ENCODE measurements at regions not wholly inside any gene's neighbourhood (a gene's known extent, or its start where the extent isn't known, plus 50 kb on each side); places are given as distances from the start of the nearest gene placed in this dataset.
"Not testable (repeated sequence)": the region's sequence is repeated elsewhere in the genome, so short reads cannot be mapped to it uniquely, and the experiment has no call there.

GRCh38 chr1:243055091-243055490, 200.0 kb downstream of the CEP170 start:
- not testable (repeated sequence) for TF ChIP-seq CREB5 (CRISPR knock-in tag; IDR thresholded peaks at IDR 0.05); POLR2AphosphoS5 (IDR thresholded peaks at IDR 0.05; ENCODE audit: control insufficient read depth, insufficient read depth, low read depth, low read length); SP1 (CRISPR knock-in tag; IDR thresholded peaks at IDR 0.05); CHD1 (IDR thresholded peaks at IDR 0.05; ENCODE audit: low read length)

All from K562 (cell line).